HG03439 (cell line): ENCODE measurements at regions not wholly inside any gene's neighbourhood (a gene's known extent, or its start where the extent isn't known, plus 50 kb on each side); places are given as distances from the start of the nearest gene placed in this dataset.

Experiments used
- ATAC-seq: cut with Tn5 transposase; IDR thresholded peaks from one replicate; pipeline ENCODE4 v1.9.1; 2021; ENCODE audit warnings: mild to moderate bottlenecking, moderate library complexity; ENCODE audit not compliant: unreplicated experiment

DNA sequence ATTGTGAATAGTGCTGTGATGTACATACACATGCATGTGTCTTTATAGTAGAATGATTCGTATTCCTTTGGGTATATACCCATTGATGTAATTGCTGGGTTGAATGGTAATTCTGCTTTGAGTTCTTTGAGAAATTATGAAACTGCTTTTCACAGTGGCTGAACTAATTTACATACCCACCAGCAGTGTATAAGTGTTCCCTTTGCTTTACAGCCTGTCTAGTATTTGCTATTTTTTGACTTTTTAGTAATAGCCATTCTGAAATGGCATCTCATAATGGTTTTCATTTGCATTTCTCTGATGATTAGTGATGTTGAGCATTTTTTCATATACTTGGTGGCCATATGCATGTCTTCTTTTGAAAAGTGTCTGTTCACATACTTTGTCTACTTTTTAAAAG lies 54.5 kb upstream of the FAM78B start:
- ATAC-seq, result no peak

- no peak for ATAC-seq
Measured at GRCh38 chr1:166233750-166234366, 67.1 kb upstream of the FAM78B start.

- no peak for ATAC-seq
Measured at GRCh38 chr1:166235728-166236127, 68.9 kb upstream of the FAM78B start.

DNA sequence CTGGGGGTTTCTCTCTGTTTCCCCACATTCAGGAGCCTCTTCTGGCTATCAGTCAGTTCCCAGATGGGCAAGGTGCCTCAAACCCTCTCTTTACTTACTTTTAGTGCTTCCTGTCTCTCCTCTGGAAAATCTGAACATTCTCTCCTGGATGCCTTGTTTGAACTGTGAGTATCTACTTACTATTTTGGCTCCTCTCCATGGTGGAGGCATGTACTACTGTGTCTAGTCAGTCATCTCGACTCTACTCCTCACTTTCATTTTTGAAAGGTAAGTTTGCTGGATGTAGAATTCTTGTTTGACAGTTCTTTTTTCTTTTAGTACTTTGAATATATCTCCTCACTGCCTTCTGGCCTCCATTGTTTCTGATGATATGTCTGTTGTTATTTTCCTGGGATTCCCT lies 70.9 kb upstream of the FAM78B start:
- no peak for ATAC-seq

DNA sequence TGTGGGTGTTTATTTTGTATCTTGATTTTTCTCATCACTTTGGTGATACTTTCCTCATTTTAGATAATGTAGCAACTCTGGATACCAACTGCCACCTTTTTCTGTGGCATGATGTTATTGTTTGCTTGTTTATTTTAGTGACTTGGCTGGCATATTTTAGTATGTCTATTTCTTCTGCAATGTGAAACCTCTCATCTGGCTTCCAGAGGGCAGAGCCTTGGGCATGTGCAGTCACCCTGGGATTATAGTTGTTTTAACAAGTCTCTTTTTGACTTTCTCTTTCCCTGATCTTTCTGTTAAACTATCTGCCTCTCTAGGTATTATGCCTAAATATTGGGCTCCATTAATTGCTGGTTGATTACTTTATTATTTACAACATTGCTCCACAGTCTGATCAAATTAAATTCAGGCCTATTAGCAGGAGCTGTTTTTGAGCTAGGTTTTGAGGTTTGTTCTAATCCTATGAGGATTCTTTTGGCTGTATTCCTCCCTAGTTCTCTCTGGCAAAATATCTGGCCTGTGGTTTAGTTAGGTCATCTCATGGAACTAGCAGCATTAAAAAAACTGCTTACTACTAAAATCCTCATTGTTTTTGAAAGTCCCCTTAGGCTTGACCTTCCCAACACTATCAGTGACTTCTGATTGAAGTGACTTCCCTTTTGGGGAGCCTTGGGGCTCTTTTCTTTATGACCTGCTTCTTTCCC lies 86.4 kb upstream of the FAM78B start:
- no peak for ATAC-seq

GRCh38 chr1:166258017-166258416 lies 91.2 kb upstream of the FAM78B start:
- ATAC-seq, result no peak

- no peak for ATAC-seq
Measured at GRCh38 chr1:166261511-166261910, 94.7 kb upstream of the FAM78B start.

DNA sequence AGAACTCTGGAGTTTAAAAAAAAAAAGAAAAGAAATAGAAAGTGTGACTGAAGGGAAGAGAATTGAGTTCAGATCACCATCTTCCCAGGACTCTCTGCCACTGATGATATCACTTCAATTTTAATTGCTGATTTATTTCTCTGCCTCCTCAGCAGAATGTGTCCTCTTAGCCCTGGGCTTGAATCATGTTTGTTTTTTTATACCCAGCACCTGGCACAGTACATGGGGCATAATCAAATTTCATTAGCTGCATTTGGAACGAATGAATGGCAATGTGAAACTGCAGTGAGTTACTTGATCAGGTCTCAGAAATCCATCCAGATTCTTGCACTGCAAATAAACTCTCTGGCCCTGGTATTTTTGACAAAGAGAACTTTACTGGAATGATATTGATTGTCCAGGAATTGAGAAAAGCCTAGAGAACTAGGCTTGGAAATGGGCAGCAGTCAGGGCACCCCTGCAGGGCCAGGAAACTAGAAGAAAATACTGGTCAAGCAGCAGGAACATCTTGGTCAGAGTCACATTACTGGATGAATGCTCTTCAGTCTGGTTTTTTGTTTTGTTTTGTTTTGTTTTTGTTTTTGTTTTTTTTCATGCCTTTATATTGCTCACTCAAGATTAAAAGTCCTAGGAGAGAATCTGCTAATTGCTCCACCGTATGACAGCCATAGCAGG lies 103.8 kb upstream of the FAM78B start:
- ATAC-seq, result no peak

DNA sequence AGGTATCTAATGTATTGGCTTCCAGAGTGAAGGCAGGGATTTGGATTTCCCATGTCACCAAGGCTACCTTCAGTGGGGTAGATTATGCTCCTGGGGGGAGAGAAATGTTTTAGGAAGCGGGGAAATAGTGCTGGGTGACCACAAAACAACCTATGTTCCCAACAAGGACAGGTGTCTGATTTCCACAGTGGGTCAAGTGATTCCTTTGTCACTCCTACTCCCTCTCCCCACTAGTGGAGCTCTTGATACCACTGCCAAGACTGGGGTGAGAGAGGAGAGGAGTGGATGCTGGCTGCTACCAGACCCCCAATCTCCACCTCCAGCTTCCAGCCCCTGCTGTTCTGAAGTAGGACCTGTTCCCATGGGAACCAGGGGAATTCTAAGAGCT lies 104.3 kb upstream of the FAM78B start:
- no peak for ATAC-seq

- ATAC-seq, result peak; percentile 67
Measured at GRCh38 chr1:166272155-166272554, 105.4 kb upstream of the FAM78B start.

GRCh38 chr1:166272851-166273250 lies 106.0 kb upstream of the FAM78B start:
- peak; percentile 48 for ATAC-seq

DNA sequence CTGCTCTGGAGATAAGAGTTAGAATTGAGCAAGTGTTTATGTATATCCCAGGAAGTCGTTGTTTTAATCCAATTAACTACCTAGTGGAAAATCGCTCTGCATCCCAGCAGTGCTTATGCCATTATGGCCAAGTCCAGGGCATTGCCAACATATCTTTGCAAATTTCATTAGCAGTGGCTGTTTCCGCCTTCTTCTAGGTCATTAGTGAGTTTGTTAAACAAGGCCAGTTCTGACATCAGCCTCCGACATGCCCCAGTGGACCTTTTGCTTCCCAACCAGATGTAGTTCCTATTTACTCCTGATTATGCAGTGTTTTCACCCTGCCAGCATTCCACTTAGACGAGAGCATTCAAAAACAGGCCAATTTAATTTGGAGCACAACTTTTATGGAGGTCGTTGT lies 106.8 kb upstream of the FAM78B start:
- ATAC-seq, result no peak

GRCh38 chr1:166282391-166283137 lies 115.8 kb upstream of the FAM78B start:
- no peak for ATAC-seq

GRCh38 chr1:166283190-166283589 lies 116.4 kb upstream of the FAM78B start:
- no peak for ATAC-seq

GRCh38 chr1:166283600-166283999 lies 116.8 kb upstream of the FAM78B start:
- ATAC-seq, result no peak

DNA sequence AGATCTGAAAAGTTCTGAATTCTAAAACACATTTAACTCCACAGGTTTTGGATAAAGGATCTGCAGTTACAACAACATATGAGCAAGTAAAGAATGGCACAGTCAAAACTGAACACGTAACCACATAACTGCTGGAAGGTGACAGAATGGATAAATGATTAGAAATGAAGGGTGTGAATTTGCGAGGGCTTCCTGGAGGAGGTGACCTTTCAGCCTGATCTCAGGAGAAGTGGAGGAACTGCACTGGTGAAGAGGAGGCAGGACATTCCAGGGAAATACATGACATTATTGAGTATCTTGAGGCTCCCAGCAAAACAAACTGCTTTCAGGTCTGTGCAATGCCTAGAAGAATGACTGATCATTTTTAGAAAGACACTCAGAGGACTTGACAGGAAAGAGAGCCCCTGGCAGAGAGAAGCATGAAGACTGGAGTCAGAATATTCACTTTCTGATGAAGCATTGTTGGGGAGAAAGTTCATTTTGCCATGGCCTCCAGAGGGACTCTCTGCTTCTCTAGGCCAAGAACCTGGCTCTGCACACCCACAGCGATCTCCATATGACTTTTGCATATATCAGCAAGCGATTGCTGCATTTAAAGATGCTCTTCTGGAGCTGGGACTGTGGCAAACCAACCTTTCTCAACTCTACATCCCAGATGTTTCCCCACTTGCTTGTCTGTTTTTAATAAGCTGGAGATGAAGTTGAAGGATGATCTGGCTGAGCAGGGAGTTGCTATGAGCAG lies 122.7 kb upstream of the FAM78B start:
- no peak for ATAC-seq

- no peak for ATAC-seq
Measured at GRCh38 chr1:166295656-166296055, 128.9 kb upstream of the FAM78B start.

DNA sequence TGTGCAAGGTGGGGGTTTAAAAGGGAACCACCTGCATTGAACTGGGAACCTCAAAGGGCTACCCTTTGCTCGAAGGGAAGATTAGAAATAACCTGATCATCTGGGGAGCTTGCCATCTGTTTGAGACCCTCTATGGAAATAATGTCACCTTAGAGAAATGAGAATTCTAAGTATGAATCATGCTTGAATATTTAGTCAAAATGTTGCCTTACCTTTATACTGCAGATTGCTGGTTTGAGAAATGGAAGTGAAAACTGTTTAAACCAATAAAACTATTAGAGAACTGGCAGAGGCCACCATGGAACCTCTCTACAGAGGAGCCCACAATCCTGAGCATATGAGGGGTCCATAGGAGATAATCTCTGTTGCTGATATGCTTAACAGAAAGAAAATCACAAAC lies 131.2 kb upstream of the FAM78B start:
- ATAC-seq, result no peak

GRCh38 chr1:166300767-166301166 lies 134.0 kb upstream of the FAM78B start:
- no peak for ATAC-seq

GRCh38 chr1:166302989-166303758 lies 136.4 kb upstream of the FAM78B start:
- ATAC-seq, result no peak
